Calu3 (cell line): ENCODE measurements at regions not wholly inside any gene's neighbourhood (a gene's known extent, or its start where the extent isn't known, plus 50 kb on each side); places are given as distances from the start of the nearest gene placed in this dataset.

Source experiments
- BruUV-seq: library from RNA; stranded (reverse); fragments of 400-500 nt; replicated peaks from 2 replicates; lab custom pipeline; 2021; lab: Mats Ljungman, UMichigan
- CTCF ChIA-PET: fragments of 300-600 bp; sonication (Branson Sonifier 250); formaldehyde crosslinking; loops from one replicate; lab custom pipeline; 2022; ENCODE audit warnings: antibody characterized with exemption; lab: Charles Lee
- DNase-seq: peaks from one replicate; pipeline ENCODE4 v3.0.0; 2022
- H3K27ac Mint-ChIP-seq: one replicate; pipeline ENCODE4 v1.8.0; 2022; ENCODE audit warnings: mixed read lengths; ENCODE audit not compliant: unreplicated experiment
- H3K27me3 Mint-ChIP-seq: one replicate; pipeline ENCODE4 v1.8.0; 2022; ENCODE audit warnings: mixed read lengths; ENCODE audit not compliant: unreplicated experiment
- H3K36me3 Mint-ChIP-seq: one replicate; pipeline ENCODE4 v1.8.0; 2022; ENCODE audit warnings: mild to moderate bottlenecking, moderate library complexity, mixed read lengths; ENCODE audit not compliant: insufficient read depth, unreplicated experiment
- H3K4me1 Mint-ChIP-seq: one replicate; pipeline ENCODE4 v1.8.0; 2022; ENCODE audit warnings: mild to moderate bottlenecking, low read depth, mixed read lengths; ENCODE audit not compliant: unreplicated experiment
- H3K4me3 Mint-ChIP-seq: one replicate; pipeline ENCODE4 v1.8.0; 2022; ENCODE audit warnings: mild to moderate bottlenecking, low read depth, moderate library complexity, mixed read lengths; ENCODE audit not compliant: unreplicated experiment
- H3K9me3 Mint-ChIP-seq: one replicate; pipeline ENCODE4 v1.8.0; 2022; ENCODE audit warnings: low read depth, mixed read lengths; ENCODE audit not compliant: unreplicated experiment
- CTCF ChIP-seq: fragments of 200-600 bp; IDR thresholded peaks from one replicate; pipeline ENCODE4 v1.8.0; 2022; ENCODE audit warnings: antibody characterized with exemption; ENCODE audit not compliant: unreplicated experiment
- intact Hi-C: fragments of 100-400 bp; cut with micrococcal nuclease; formaldehyde crosslinking; loops from one replicate; pipeline ENCODE4 v1.10.0; 2022; ENCODE audit not compliant: unreplicated experiment

- no peak overlapping the region for H3K27ac Mint-ChIP-seq
- H3K4me1 Mint-ChIP-seq = no peaks in the 10 kb centered on the region
These were observed 263.8 kb downstream of the DHX35 start for GRCh38 chr20:39225978-39226377.

DNA sequence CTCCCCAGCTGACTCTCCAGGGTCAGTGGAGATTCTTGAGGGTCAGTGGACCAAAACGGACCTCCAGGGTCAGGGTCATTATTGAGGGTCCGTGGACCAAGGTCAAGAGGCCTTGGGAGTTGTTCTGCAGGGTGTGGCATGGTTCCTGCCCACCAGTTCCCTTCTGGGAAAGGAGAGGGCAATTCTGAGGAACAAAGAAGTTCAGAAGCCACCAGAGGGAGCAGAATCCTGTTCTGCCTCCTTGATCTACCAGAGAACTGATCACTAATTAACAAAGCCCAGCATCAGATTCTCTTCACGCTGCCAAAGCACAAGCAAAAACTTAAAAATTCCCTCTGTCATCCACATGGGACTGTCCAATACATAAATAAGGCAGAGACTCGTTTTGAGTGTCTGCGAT lies 263.4 kb downstream of the DHX35 start:
- peaks cover 82% of the 10 kb centered on the region for H3K27me3 Mint-ChIP-seq
- no peak overlapping the region for H3K27ac Mint-ChIP-seq
- no peaks in the 10 kb centered on the region for H3K4me1 Mint-ChIP-seq
- intact Hi-C loops = no loop called here
- no peaks in the 10 kb centered on the region for H3K36me3 Mint-ChIP-seq
- no peaks in the 10 kb centered on the region for H3K9me3 Mint-ChIP-seq
- no peak overlapping the region for H3K4me3 Mint-ChIP-seq
- TF ChIP-seq CTCF = no peak
- BruUV-seq = no TSS peak
- CTCF ChIA-PET = no interaction called here
- DNase-seq = no peak

More at GRCh38 chr20:39225978-39226377, 263.8 kb downstream of the DHX35 start:
- no peak for TF ChIP-seq CTCF
- CTCF ChIA-PET = no interaction called here
- intact Hi-C loops = no loop called here
- no peaks in the 10 kb centered on the region for H3K9me3 Mint-ChIP-seq
- no peak for DNase-seq
- BruUV-seq = no TSS peak
- H3K27me3 Mint-ChIP-seq = peaks cover 82% of the 10 kb centered on the region
- no peak overlapping the region for H3K4me3 Mint-ChIP-seq
- H3K36me3 Mint-ChIP-seq = no peaks in the 10 kb centered on the region

- intact Hi-C loops = no loop called here
- H3K4me3 Mint-ChIP-seq = no peak overlapping the region
- DNase-seq = no peak
- no peaks in the 10 kb centered on the region for H3K9me3 Mint-ChIP-seq
- H3K36me3 Mint-ChIP-seq = no peaks in the 10 kb centered on the region
- H3K27ac Mint-ChIP-seq = no peak overlapping the region
- no peaks in the 10 kb centered on the region for H3K4me1 Mint-ChIP-seq
- peaks cover 72% of the 10 kb centered on the region for H3K27me3 Mint-ChIP-seq
- no peak for TF ChIP-seq CTCF
- CTCF ChIA-PET = interaction anchor here (0.6 kb wide), 1 partner anchor 26 kb away, joined by 4 read pairs; no protein-coding TSS in a partner anchor
- no TSS peak for BruUV-seq
These were observed 260.0 kb downstream of the DHX35 start for GRCh38 chr20:39222101-39222500.

GRCh38 chr20:39216195-39216594 lies 254.1 kb downstream of the DHX35 start:
- Mint-ChIP-seq H3K4me3 (no peak overlapping the region), H3K4me1 (no peaks in the 10 kb centered on the region), H3K9me3 (no peaks in the 10 kb centered on the region), H3K27me3 (peaks cover 81% of the 10 kb centered on the region), H3K27ac (no peak overlapping the region), H3K36me3 (no peaks in the 10 kb centered on the region)
- BruUV-seq = no TSS peak
- CTCF ChIA-PET = no interaction called here
- no peak for DNase-seq
- intact Hi-C loops = loop anchor here (10.0 kb wide), 2 partner anchors 61 to 101 kb away; no protein-coding TSS in a partner anchor
- no peak for TF ChIP-seq CTCF
